Left renal pelvis (tissue), 4 donors: ENCODE measurements at regions not wholly inside any gene's neighbourhood (a gene's known extent, or its start where the extent isn't known, plus 50 kb on each side); places are given as distances from the start of the nearest gene placed in this dataset.

Experiments used
- DNase-seq, 4 donors: peaks; one replicate each; pipeline ENCODE4 v3.0.0-alpha.2; 2013; ENCODE audit warnings: low read depth in 4 of 4, low spot score in 3 of 4

- no peak for DNase-seq
Measured at GRCh38 chr22:19574247-19574646, 50.0 kb upstream of the CLDN5 start.

DNA sequence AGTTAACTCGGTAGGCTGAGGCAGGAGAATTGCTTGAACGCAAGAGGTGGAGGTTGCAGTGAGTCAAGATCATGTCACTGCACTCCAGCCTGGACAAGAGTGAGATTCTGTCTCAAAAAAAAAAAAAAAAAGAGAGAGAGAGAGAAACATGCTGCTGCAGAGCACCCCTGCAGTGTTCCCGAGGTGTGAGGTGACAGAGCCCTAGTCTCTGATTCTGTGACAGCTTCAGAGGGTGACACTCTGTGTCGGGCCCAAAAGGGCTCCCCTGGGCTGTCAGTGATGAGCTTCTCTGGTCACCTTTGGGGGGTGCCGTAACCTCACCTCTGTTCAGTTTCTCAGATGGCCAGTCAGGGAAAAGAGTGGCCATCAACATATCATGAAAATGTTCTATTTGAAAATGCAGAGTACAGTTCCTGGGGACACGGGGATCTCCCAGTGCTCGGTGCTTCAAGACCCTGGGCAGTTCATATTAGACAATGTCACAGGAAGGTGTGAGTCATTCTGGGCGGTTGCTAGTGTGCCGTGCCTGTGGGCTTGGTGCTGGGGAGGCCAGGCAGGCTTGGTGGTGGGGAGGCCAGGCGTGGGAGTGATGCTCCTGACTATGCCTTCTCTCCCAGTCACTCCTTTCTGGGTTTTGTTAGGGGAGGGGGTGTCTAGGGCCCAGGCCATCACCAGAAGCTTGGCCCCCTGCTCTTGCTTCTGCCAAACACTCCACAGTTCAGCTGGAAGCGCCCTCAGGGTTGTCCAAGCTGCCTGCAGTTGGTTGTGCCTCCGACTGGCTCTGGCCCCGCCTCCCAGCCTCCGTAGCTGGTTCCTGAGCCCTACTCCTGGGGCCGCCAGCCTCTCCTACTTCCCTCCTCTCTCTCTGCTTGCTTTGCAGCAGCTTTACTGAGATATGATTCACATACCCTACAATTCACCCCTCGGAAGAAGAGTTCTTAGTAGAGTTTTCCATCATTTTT lies 52.5 kb upstream of the CLDN5 start:
- DNase-seq: no peak

DNA sequence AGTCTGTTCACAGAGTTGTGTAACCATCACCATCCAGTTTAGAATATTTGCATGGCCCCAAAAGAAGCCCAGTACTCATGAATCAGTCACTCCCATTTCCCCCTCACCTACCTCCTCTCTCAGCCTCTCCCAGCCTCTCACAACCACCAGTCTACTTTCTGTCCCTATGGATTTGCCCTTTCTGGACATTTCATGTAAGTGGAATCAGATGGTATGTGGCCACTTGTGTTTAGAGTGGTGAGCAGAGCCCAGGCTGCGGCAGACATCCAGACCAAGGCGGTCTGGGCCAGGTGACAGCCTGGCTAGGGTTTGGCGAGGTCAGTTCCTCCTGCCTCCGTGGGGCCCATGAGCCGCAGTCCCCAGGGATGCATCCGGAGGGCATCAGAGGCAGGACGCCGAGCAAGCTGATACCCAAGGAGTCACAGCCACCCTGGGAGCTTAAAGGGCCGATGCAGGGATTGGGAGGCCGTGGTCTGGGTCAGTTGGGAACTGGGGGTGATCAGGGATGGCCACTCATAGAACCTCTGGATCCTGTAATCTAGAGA lies 53.3 kb upstream of the CLDN5 start:
- no peak for DNase-seq

- no peak for DNase-seq
Measured at GRCh38 chr22:19578180-19579004, 54.2 kb upstream of the CLDN5 start.

- DNase-seq: no peak
Measured at GRCh38 chr22:19579115-19579811, 55.1 kb upstream of the CLDN5 start.

GRCh38 chr22:19579880-19580279 lies 55.7 kb upstream of the CLDN5 start:
- peak in 1 of 4 donors; percentile 2 for DNase-seq

DNA sequence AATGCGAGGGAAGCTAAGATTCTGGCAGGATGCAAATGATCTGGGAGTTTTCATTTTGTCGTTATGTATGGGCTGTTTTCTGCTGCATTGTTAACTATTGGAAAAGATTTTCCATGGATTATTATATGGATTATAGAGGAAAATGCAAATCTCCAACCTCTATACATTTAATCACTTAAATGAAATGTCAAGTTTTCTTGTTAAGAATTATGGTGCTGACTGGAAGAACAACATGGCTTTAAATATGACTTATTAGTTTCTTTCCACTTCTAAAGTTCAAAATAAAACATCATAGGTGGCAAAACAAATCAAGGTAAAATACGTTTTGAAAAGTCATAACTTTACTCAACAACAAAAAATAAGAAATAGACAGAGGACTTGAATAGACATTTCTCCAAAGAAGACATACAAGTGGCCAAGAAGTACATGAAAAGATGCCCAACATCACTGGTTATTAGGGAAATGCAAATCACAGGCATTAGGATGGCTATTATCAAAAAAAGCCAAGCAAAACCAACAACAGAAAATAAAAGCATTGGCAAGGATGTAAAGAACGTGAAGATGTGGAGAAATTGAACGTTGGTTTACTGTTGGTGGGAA lies 56.2 kb upstream of the CLDN5 start:
- no peak for DNase-seq

DNA sequence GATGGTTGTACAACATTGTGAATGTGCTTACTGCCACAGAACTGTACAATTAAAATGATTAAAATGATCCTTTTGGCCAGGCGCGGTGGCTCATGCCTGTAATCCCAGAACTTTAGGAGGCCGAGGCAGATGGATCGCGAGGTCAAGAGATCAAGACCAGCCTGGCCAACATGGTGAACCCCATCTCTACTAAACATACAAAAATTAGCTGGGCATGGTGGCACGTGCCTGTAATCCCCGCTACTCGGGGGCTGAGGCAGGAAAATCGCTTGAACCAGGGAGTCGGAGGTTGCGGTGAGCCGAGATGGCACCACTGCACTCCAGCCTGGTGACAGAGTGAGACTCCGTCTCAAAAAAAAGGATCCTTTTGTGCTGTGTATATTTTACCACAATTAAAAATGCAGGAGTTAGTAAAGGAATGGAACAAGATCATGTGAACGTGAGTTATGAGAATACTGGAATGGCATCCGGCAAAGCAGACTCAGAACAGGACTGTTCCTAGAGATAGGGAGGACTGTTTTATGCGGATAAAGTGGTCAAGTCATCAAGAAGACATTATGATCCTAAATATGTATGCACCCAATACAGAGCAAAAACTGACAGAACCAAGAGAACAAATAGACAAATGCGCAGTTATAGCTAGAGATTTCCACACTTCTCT lies 58.0 kb upstream of the CLDN5 start:
- DNase-seq: no peak

- no peak for DNase-seq
Measured at GRCh38 chr22:19586922-19587684, 62.9 kb upstream of the CLDN5 start.

GRCh38 chr22:19590696-19591095 lies 66.5 kb upstream of the CLDN5 start:
- DNase-seq: no peak

- DNase-seq: no peak
Measured at GRCh38 chr22:19591568-19591967, 67.4 kb upstream of the CLDN5 start.

DNA sequence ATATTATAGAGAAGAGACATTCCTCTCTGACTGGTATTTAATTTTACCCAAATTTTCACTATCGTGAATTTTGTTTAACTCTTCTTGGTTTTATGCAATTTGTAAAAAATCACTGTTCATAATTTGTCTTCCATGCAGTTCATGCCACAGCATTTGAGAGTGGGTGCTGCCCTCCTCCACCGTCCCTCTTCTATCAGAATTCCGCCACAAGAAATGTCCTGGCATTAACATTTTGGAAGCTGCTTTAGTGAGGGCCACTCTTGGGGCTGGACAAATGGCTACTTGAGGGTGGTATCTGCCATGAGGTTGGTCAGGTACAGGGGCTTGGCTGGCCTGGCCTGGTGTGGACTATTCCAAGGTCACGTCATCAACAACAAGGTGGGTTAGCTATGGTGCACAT lies 68.3 kb upstream of the CLDN5 start:
- DNase-seq: no peak

DNA sequence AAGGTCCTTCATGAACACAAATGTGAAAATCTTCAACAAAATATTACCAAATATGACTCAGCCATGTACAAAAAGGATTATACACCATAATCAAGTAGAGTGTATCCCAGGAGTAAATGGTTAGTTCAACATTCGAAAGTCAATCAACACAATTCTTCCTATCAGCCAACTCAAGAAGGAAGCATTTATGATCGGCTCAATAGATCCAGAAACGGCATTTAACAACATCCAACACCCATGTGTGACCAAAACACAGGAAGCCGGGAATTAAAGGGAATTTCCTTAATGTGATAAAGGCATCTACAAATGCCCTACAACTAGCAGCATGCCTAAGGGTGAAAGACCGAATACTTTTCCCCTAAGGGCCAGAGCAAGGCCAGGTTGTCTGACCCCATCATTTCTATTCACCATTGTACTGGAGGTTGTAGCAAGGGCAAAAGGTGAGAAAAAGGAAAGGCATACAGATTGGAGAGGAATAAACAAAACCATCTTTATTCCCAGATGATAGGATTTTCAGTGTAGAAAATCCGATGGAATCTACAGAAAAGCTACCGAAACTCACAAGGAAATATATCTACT lies 69.9 kb upstream of the CLDN5 start:
- DNase-seq: no peak

DNA sequence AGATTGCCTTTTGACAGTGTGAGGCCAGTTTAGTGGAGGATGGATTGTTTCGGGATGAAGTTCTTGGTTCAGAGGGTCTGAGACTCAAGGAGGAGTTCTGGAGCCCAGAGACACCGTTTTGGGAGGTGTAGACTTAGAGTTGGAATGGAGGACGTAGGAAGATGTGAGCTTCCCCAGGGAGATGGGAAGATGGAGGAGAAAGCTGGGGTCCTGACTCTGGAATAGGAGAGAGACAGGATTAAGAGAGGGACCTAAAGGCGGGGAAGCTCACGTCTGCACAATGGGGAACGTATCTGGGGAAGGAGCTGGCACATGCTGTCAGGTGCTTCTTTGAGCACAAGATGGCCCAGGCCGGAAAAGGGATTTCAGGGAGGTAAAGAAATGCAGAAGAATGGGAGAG lies 71.3 kb upstream of the CLDN5 start:
- no peak for DNase-seq

DNA sequence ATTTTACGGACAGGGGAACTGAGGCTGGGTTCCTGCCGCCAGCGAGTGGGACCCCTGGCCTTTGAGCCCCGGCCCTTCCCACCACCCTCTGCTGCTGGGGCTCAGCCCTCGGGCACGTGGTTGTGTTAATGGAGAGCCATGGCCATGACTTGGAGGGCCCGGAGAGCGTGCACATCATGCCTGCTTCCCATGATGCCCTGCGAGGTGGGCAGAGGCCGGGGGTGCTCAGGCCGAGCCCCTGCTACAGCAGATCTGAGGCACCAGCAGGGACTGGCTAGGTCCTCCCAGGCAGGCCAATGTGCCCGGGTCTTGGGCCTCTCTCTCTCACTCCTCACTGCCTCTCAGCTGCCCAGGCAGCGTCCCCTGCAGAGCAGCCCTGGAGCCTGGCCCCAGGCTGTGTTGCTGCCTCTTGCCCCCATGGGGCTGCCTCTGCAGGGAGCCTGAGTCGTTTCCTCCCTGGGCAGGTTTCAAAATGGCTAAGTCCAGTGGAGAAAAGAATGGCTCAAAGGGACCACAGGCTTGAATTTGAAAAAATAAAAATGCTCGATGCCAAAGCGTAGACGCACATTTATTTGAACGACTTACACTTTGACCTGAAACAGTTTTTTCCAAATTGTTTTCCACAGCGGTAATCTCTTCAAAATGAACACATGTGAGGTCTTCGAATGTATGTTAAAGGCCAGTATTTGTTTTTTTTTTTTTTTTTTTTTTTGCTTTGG lies 72.6 kb upstream of the CLDN5 start:
- no peak for DNase-seq

DNA sequence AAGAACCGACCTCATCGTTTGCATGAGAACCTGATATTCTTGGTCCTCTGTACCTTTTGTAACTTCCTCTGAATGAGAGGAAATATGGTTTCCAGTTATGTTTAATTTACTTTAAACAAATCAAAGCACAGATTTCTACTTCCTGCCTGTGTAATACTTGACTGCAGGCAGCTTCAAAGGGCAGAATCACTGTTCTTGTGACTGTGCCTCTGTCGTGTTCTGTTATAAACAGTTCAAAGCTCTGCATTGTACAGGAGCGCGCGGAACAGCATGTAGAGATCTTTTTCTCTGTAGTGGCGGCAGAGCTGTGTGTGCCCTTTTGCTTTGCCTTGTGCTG lies 73.2 kb upstream of the CLDN5 start:
- no peak for DNase-seq

DNA sequence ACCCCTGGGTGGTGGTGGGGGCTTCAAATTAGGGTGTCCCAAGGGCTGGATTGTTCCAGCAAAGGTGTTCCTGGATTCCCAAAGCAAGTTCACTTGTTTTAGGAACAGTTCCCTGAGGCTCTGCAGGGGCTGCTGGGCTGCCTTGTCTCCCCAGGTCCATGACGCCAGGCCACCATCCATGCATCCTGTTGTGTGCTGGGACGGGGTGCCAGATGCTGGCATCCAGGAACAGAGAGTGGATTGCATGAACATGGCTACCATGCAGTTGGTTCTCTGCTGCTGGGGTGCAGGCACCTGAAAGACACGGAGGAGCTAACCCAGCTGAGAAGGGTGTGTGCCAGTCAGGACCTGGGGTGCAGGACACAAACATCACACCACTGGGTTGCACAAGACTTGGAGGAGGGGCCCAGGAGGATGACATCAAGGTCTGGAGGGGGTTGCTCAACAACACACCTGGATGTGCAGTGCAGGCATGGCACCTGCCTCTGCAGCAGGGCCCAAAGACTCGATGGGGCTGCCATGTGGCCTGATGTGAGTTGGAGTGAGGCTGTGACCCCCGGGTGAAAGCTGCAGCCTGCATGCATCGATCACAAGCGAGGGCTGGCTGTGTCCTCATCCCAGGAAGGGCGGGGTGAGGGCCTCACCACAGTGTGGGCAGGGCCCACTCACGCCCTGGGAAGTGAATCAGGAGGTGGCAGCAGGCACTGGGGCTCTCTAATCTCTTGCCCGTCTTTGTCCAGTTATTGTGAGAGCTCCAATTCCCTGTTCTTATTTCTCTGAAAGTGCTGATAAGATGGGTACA lies 74.0 kb upstream of the CLDN5 start:
- no peak for DNase-seq
